Endothelial cell of umbilical vein (primary cell): ENCODE measurements at regions not wholly inside any gene's neighbourhood (a gene's known extent, or its start where the extent isn't known, plus 50 kb on each side); places are given as distances from the start of the nearest gene placed in this dataset.

Experiments used
- BruUV-seq: library from RNA; stranded (reverse); fragments of 400-500 nt; replicated peaks from 2 replicates; lab custom pipeline; 2021; lab: Mats Ljungman, UMichigan
- CTCF ChIA-PET: fragments of 300-600, 350-600 bp; sonication (Branson Sonifier 250); formaldehyde crosslinking; loops from one replicate; lab custom pipeline; 2021; ENCODE audit warnings: antibody characterized with exemption, inconsistent platforms; lab: Charles Lee
- POLR2A ChIA-PET: fragments of 300-600, 350-600 bp; sonication (Branson Sonifier 250); formaldehyde crosslinking; loops from one replicate; lab custom pipeline; 2021; ENCODE audit warnings: antibody characterized with exemption, inconsistent platforms; lab: Charles Lee
- DNase-seq: peaks from one replicate; pipeline ENCODE4 v3.0.0-alpha.2; 2011; ENCODE audit warnings: low read depth, low spot score
- FAIRE-seq: peaks from 2 replicates; lab custom pipeline; 2011; peaks lifted over from hg19 to GRCh38; lab: Jason Lieb, UNC
- H2AFZ ChIP-seq: 2 replicates; pipeline ENCODE4 v1.6.0; 2012; ENCODE audit warnings: low read depth, low read length, control low read depth, inconsistent platforms
- H3K27ac ChIP-seq: 2 replicates; pipeline ENCODE4 v1.5.1; 2011; ENCODE audit warnings: low read depth, mild to moderate bottlenecking, control low read depth, low read length, moderate library complexity; ENCODE audit not compliant: insufficient read depth
- H3K27me3 ChIP-seq, 2 experiments: 2 replicates each; pipeline versions ENCODE4 v1.6.0 to v1.6.1; 2011; ENCODE audit warnings: low read length in 2 of 2, mixed read lengths in 1 of 2; ENCODE audit not compliant: control insufficient read depth in 2 of 2, insufficient read depth in 2 of 2
- H3K36me3 ChIP-seq, 2 experiments: 2 replicates in 1 of 2; 3 replicates in 1 of 2; pipeline ENCODE4 v1.5.1; 2011; ENCODE audit warnings: low read length in 2 of 2, mild to moderate bottlenecking in 1 of 2, moderate library complexity in 1 of 2; ENCODE audit not compliant: control insufficient read depth in 2 of 2, insufficient read depth in 2 of 2; ENCODE audit errors: extremely low read depth in 1 of 2
- H3K4me1 ChIP-seq: 3 replicates; pipeline ENCODE4 v1.5.1; 2011; ENCODE audit warnings: mild to moderate bottlenecking, low read length; ENCODE audit not compliant: control insufficient read depth, insufficient read depth; ENCODE audit errors: extremely low read depth
- H3K4me2 ChIP-seq: 2 replicates; pipeline ENCODE4 v1.6.1; 2011; ENCODE audit warnings: low read length, control low read depth, mixed read lengths; ENCODE audit not compliant: insufficient read depth
- H3K4me3 ChIP-seq, 3 experiments: fragments of 200-600 bp in 1 of 3; sonication (generic), shearing (Covaris generic) in 1 of 3; replicated peaks in 1 of 3; 2 replicates each; pipeline ENCODE4 v1.5.1; 2011 to 2016; ENCODE audit warnings: control low read depth in 3 of 3, low read length in 3 of 3, mild to moderate bottlenecking in 2 of 3, inconsistent platforms in 1 of 3, low read depth in 1 of 3, moderate library complexity in 1 of 3; ENCODE audit not compliant: insufficient read depth in 1 of 3
- H3K79me2 ChIP-seq: 2 replicates; pipeline ENCODE4 v1.6.0; 2012; ENCODE audit warnings: low read length, inconsistent platforms; ENCODE audit not compliant: control insufficient read depth, insufficient read depth
- H3K9ac ChIP-seq: replicated peaks from 2 replicates; pipeline ENCODE3; 2011; ENCODE audit warnings: low read length, control low read depth; ENCODE audit not compliant: insufficient read depth; ENCODE audit errors: extremely low read depth
- H3K9me1 ChIP-seq: replicated peaks from 3 replicates; pipeline ENCODE4 v1.6.0; 2011; ENCODE audit warnings: mild to moderate bottlenecking, low read length; ENCODE audit not compliant: control insufficient read depth, insufficient read depth; ENCODE audit errors: extremely low read depth
- H3K9me3 ChIP-seq: replicated peaks from 2 replicates; pipeline ENCODE4 v1.5.1; 2012; ENCODE audit warnings: low read length, inconsistent platforms; ENCODE audit not compliant: control insufficient read depth, insufficient read depth
- H4K20me1 ChIP-seq: replicated peaks from 2 replicates; pipeline ENCODE3; 2011; ENCODE audit warnings: mild to moderate bottlenecking, low read length; ENCODE audit not compliant: control insufficient read depth, insufficient read depth; ENCODE audit errors: extremely low read depth
- CTCF ChIP-seq, 2 donors: IDR thresholded peaks; 1 replicate in 1 of 2; 2 replicates in 1 of 2; pipeline ENCODE4 v1.5.1; 2011; ENCODE audit warnings: low read length in 2 of 2, mild to moderate bottlenecking in 2 of 2, moderate library complexity in 2 of 2, control low read depth in 1 of 2, inconsistent platforms in 1 of 2, low read depth in 1 of 2; ENCODE audit not compliant: insufficient read depth in 1 of 2; ENCODE audit errors: extremely low read depth in 1 of 2
- EZH2 ChIP-seq: IDR thresholded peaks from 2 replicates; pipeline ENCODE4 v1.6.1; 2012; ENCODE audit warnings: borderline replicate concordance, low read depth, mild to moderate bottlenecking, moderate library complexity, low read length, inconsistent platforms; ENCODE audit not compliant: severe bottlenecking
- FOS ChIP-seq: IDR thresholded peaks from 2 replicates; pipeline ENCODE4 v1.6.1; 2011; ENCODE audit warnings: mild to moderate bottlenecking, low read length, moderate library complexity, borderline replicate concordance; ENCODE audit not compliant: insufficient read depth
- GATA2 ChIP-seq: IDR thresholded peaks from 2 replicates; pipeline ENCODE4 v1.7.0; 2011; ENCODE audit warnings: low read depth, mild to moderate bottlenecking, moderate library complexity, mixed read lengths, low read length; ENCODE audit not compliant: insufficient read length, insufficient read depth
- JUN ChIP-seq: IDR thresholded peaks from 2 replicates; pipeline ENCODE4 v1.6.1; 2011; ENCODE audit warnings: borderline replicate concordance, low read depth; ENCODE audit not compliant: insufficient read length, insufficient read depth
- MYC ChIP-seq: IDR thresholded peaks from one replicate; pipeline ENCODE4 v1.6.1; 2011; ENCODE audit warnings: mild to moderate bottlenecking, low read depth, low read length
- POLR2A ChIP-seq: IDR thresholded peaks from 2 replicates; pipeline ENCODE4 v1.6.1; 2012; ENCODE audit warnings: low read depth, mild to moderate bottlenecking, control low read depth, low read length
- POLR2AphosphoS5 ChIP-seq: IDR thresholded peaks from 2 replicates; pipeline ENCODE4 v1.6.1; 2012; ENCODE audit warnings: low read depth, mild to moderate bottlenecking, control low read depth, low read length, moderate library complexity; ENCODE audit not compliant: insufficient read depth
- dilution Hi-C: fragments of 300-500 bp; cut with MboI; formaldehyde crosslinking; loops from one replicate; pipeline ENCODE4 v1.15.0; 2019; ENCODE audit warnings: low sequenced_read_pairs; ENCODE audit not compliant: extremely low pct_ligation_motif_present
- intact Hi-C: fragments of 100-400 bp; cut with micrococcal nuclease; formaldehyde crosslinking; loops from one replicate; pipeline ENCODE4 v1.10.0; 2022
- TF ChIP-seq, protein P1 (sequence below): IDR thresholded peaks from 2 replicates; pipeline ENCODE4 v1.6.1; 2011; ENCODE audit not compliant: insufficient read depth, insufficient read length

GRCh38 chr6:164744301-164744700 is 565.1 kb downstream of the C6orf118 start:
- no peaks in the 10 kb centered on the region for H3K36me3 ChIP-seq
- H3K79me2 ChIP-seq, result no peaks in the 10 kb centered on the region
- DNase-seq (no peak), FAIRE-seq (no peak)
- ChIA-PET CTCF (no interaction called here), POLR2A (no interaction called here)
- dilution Hi-C loops, result no loop called here
- TF ChIP-seq JUN (no peak), CTCF (IDR thresholded peaks at IDR 0.05; ENCODE audit: extremely low read depth in 1 of 2, insufficient read depth in 1 of 2, low read depth in 1 of 2, low read length in 2 of 2) (no peak), GATA2 (no peak)
- TF ChIP-seq, protein P1, sequence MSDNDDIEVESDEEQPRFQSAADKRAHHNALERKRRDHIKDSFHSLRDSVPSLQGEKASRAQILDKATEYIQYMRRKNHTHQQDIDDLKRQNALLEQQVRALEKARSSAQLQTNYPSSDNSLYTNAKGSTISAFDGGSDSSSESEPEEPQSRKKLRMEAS, result no peak
- no peak overlapping the region for H3K9ac ChIP-seq
- H3K4me2 ChIP-seq, result no peak overlapping the region
- no peak overlapping the region for H3K4me3 ChIP-seq
- H3K9me3 ChIP-seq, result no peaks in the 10 kb centered on the region
- BruUV-seq, result no TSS peak
- no peaks in the 10 kb centered on the region for H3K9me1 ChIP-seq
- no peaks in the 10 kb centered on the region for H3K27me3 ChIP-seq
- H3K4me1 ChIP-seq, result no peaks in the 10 kb centered on the region
- no peak overlapping the region for H2AFZ ChIP-seq
- intact Hi-C loops, result no loop called here
- H3K27ac ChIP-seq, result no peak overlapping the region
- H4K20me1 ChIP-seq, result no peaks in the 10 kb centered on the region

DNA sequence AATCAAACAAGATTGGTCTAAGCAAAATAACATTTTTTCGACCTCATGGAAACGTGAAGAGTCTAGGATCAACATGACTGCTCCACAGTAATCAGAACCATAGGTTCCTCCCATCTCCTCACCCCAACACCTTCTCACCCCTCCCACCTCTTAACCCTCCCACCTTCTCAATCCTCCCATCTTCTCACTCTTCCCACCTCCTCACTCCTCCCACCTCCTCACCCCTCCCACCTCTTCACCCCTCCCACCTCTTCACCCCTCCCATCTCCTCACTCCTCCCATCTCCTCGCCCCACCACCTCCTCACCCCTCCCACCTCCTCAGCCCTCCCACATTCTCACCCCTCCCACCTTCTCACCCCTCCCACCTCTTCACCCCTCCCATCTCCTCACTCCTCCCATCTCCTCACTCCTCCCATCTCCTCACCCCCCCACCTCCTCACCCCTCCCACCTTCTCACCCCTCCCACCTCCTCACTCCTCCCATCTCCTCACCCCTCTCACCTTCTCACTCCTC is 567.4 kb downstream of the C6orf118 start:
- Histone ChIP-seq H3K9me1 (no peaks in the 10 kb centered on the region), H3K9me3 (no peaks in the 10 kb centered on the region), H3K4me3 (no peak overlapping the region), H2AFZ (no peak overlapping the region), H4K20me1 (no peaks in the 10 kb centered on the region), H3K79me2 (no peaks in the 10 kb centered on the region), H3K27ac (no peak overlapping the region), H3K4me2 (no peak overlapping the region), H3K4me1 (no peaks in the 10 kb centered on the region), H3K9ac (no peak overlapping the region), H3K36me3 (no peaks in the 10 kb centered on the region), H3K27me3 (no peaks in the 10 kb centered on the region)
- POLR2A ChIA-PET, result no interaction called here
- dilution Hi-C loops (no loop called here), intact Hi-C loops (no loop called here)
- TF ChIP-seq GATA2 (no peak), POLR2A (no peak), JUN (no peak), EZH2 (no peak), POLR2AphosphoS5 (no peak), CTCF (IDR thresholded peaks at IDR 0.05; ENCODE audit: extremely low read depth in 1 of 2, insufficient read depth in 1 of 2, low read depth in 1 of 2, low read length in 2 of 2) (no peak), FOS (no peak), MYC (no peak)
- TF ChIP-seq, protein P1, result no peak
- DNase-seq, result no peak
- CTCF ChIA-PET, result no interaction called here
- no peak for FAIRE-seq
- no TSS peak for BruUV-seq
